Transverse colon (tissue), 4 donors: ENCODE measurements at regions not wholly inside any gene's neighbourhood (a gene's known extent, or its start where the extent isn't known, plus 50 kb on each side); places are given as distances from the start of the nearest gene placed in this dataset.

Experiments
- DNase-seq: peaks from one replicate; pipeline ENCODE4 v3.0.0-alpha.2; 2019
- H3K27ac ChIP-seq, 4 donors: fragments of 200-600 bp; sonication (generic); 2 replicates each; pipeline ENCODE4 v1.5.1; 2016 to 2018; ENCODE audit warnings: inconsistent platforms in 4 of 4
- H3K27me3 ChIP-seq: fragments of 200-600 bp; sonication (generic); 2 replicates; pipeline ENCODE4 v1.5.1; 2017; ENCODE audit warnings: inconsistent platforms
- H3K36me3 ChIP-seq, 4 donors: fragments of 200-600 bp; sonication (generic); 2 replicates each; pipeline ENCODE4 v1.5.1; 2017 to 2019; ENCODE audit warnings: inconsistent platforms in 4 of 4
- H3K4me1 ChIP-seq, 4 donors: fragments of 200-600 bp; sonication (generic); 2 replicates each; pipeline ENCODE4 v1.5.1; 2017 to 2020; ENCODE audit warnings: inconsistent platforms in 4 of 4
- H3K4me3 ChIP-seq, 4 donors: fragments of 200-600 bp; sonication (generic); 1 replicate in 1 of 4; 2 replicates in 3 of 4; pipeline versions ENCODE4 v1.5.1 to v1.6.1; 2017 to 2019; ENCODE audit warnings: inconsistent platforms in 4 of 4
- H3K9me3 ChIP-seq, 2 donors: fragments of 200-600 bp; sonication (generic); 2 replicates each; pipeline ENCODE4 v1.5.1; 2017 to 2019; ENCODE audit warnings: inconsistent platforms in 2 of 2
- EP300 ChIP-seq: sonication (generic); formaldehyde crosslinking; IDR thresholded peaks from one replicate; pipeline ENCODE4 v1.6.1; 2017; ENCODE audit warnings: antibody characterized with exemption, low read depth
- POLR2A ChIP-seq: fragments of 450-650 bp; IDR thresholded peaks from one replicate; pipeline ENCODE4 v1.6.1; 2016; ENCODE audit warnings: antibody characterized with exemption, mild to moderate bottlenecking, moderate library complexity
- POLR2AphosphoS5 ChIP-seq, 3 donors: sonication (generic); formaldehyde crosslinking; IDR thresholded peaks; one replicate each; pipeline ENCODE4 v1.6.1; 2016; ENCODE audit warnings: antibody characterized with exemption in 3 of 3
- WGBS, 2 donors: methylation state at CpG; one replicate each; pipeline ENCODE4 v1.1.5; 2018; ENCODE audit warnings: low coverage in 1 of 2; 5-methylcytosine and 5-hydroxymethylcytosine counted together
- in situ Hi-C, 4 donors: fragments of 200-750 bp; cut with MboI; loops; one replicate each; pipeline versions ENCODE4 v1.15.0 to v1.15.1; 2017; ENCODE audit warnings: low sequenced_read_pairs in 3 of 4, low pct_ligation_motif_present in 1 of 4, low pct_unique_long_range_greater_than_20kb in 1 of 4
- intact Hi-C: fragments of 100-400 bp; cut with DNase I; formaldehyde crosslinking; loops from one replicate; pipeline ENCODE4 v1.15.1; 2023; ENCODE audit warnings: low total_unique reads
- TF ChIP-seq, protein P1 (sequence below), 5 experiments: fragments of 200-600 bp in 3 of 5; fragments of 450-650 bp in 2 of 5; sonication (generic) in 3 of 5; IDR thresholded peaks; 1 replicate in 2 of 5; 2 replicates in 3 of 5; pipeline ENCODE4 v1.5.1; 2016 to 2017; ENCODE audit warnings: antibody characterized with exemption in 5 of 5, inconsistent platforms in 3 of 5, mild to moderate bottlenecking in 2 of 5, moderate library complexity in 1 of 5

GRCh38 chr2:147388217-147388616 is 456.6 kb upstream of the ACVR2A start:
- in situ Hi-C loops, result no loop called here
- H3K4me3 ChIP-seq, result no peak overlapping the region
- H3K9me3 ChIP-seq, result no peaks in the 10 kb centered on the region
- no peaks in the 10 kb centered on the region for H3K4me1 ChIP-seq
- intact Hi-C loops, result no loop called here
- no peaks in the 10 kb centered on the region for H3K27me3 ChIP-seq
- 87 to 94% methylated on average over 2 of the region's 2 CpGs for WGBS, 2 donors
- no peaks in the 10 kb centered on the region for H3K36me3 ChIP-seq
- no peak overlapping the region for H3K27ac ChIP-seq
- no peak for DNase-seq
- TF ChIP-seq, protein P1, sequence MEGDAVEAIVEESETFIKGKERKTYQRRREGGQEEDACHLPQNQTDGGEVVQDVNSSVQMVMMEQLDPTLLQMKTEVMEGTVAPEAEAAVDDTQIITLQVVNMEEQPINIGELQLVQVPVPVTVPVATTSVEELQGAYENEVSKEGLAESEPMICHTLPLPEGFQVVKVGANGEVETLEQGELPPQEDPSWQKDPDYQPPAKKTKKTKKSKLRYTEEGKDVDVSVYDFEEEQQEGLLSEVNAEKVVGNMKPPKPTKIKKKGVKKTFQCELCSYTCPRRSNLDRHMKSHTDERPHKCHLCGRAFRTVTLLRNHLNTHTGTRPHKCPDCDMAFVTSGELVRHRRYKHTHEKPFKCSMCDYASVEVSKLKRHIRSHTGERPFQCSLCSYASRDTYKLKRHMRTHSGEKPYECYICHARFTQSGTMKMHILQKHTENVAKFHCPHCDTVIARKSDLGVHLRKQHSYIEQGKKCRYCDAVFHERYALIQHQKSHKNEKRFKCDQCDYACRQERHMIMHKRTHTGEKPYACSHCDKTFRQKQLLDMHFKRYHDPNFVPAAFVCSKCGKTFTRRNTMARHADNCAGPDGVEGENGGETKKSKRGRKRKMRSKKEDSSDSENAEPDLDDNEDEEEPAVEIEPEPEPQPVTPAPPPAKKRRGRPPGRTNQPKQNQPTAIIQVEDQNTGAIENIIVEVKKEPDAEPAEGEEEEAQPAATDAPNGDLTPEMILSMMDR (IDR thresholded peaks at IDR 0.05), result no peak
- TF ChIP-seq POLR2A (no peak), POLR2AphosphoS5 (IDR thresholded peaks at IDR 0.05) (no peak), EP300 (no peak)

DNA sequence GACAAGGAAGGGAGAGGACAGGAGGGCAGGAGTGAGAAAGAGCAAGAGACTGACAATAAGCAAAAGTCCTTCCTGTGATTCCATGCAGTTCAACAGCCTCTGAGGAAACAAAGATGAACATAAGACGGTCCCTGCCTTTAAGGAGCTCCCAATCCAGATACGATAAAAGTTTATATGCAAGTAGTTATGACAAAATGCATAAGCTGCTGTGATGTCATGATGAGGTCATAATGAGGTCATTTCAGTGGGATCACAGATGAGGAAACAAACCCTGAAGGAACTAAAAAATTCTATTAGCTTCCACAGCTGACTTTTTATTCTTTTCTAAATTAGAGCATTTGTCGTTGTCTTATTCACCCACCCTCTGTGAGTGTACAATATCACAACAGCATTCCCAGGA is 458.5 kb upstream of the ACVR2A start:
- Histone ChIP-seq H3K4me3 (no peak overlapping the region), H3K36me3 (no peaks in the 10 kb centered on the region), H3K9me3 (no peaks in the 10 kb centered on the region), H3K27ac (no peak overlapping the region), H3K4me1 (peaks cover 0 to 8% (median 0%) of the 10 kb centered on the region in 4 donors), H3K27me3 (no peaks in the 10 kb centered on the region)
- TF ChIP-seq POLR2AphosphoS5 (IDR thresholded peaks at IDR 0.05) (no peak), POLR2A (no peak), EP300 (no peak)
- TF ChIP-seq, protein P1 (IDR thresholded peaks at IDR 0.05), result no peak
- in situ Hi-C loops, result no loop called here
- no peak for DNase-seq
- WGBS, 2 donors, result 75 to 83% methylated on average over 3 of the region's 3 CpGs
- intact Hi-C loops, result no loop called here

DNA sequence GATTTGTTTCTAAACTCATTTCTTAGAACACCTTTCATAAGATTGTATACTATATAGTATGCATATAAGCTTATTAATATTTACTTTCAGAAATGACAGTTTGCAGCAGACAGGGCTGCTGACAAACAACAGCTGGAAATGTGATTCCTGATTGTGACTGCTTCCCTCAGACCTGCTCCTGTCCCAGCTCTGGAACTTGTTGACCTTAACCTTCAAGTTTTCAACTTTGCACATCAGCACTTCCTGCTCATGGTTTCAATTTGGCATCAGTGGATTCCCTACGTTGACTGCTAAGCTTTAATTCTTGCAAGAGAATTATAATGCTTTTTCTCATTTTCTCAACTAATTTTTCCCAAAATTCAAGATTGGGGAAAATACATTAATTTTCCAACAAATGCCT is 459.2 kb upstream of the ACVR2A start:
- Histone ChIP-seq H3K27ac (no peak overlapping the region), H3K27me3 (no peaks in the 10 kb centered on the region), H3K36me3 (no peaks in the 10 kb centered on the region), H3K4me1 (peaks cover 0 to 8% (median 0%) of the 10 kb centered on the region in 4 donors), H3K9me3 (no peaks in the 10 kb centered on the region), H3K4me3 (no peak overlapping the region)
- 52 to 63% methylated on average over 1 of the region's 1 CpG for WGBS, 2 donors
- no peak for TF ChIP-seq POLR2A
- TF ChIP-seq EP300, result no peak
- TF ChIP-seq, protein P1 (IDR thresholded peaks at IDR 0.05), result no peak
- TF ChIP-seq POLR2AphosphoS5 (IDR thresholded peaks at IDR 0.05), result no peak
- intact Hi-C loops, result no loop called here
- no peak for DNase-seq
- in situ Hi-C loops, result no loop called here

- 85 to 89% methylated on average over 2 of the region's 2 CpGs for WGBS, 2 donors
- intact Hi-C loops, result no loop called here
These were observed 460.2 kb upstream of the ACVR2A start for GRCh38 chr2:147384659-147385058.

More at GRCh38 chr2:147384659-147385058, 460.2 kb upstream of the ACVR2A start:
- DNase-seq, result no peak
- Histone ChIP-seq H3K9me3 (no peaks in the 10 kb centered on the region), H3K4me3 (no peak overlapping the region), H3K27me3 (no peaks in the 10 kb centered on the region), H3K27ac (no peak overlapping the region), H3K36me3 (no peaks in the 10 kb centered on the region), H3K4me1 (peaks cover 0 to 8% (median 0%) of the 10 kb centered on the region in 4 donors)
- TF ChIP-seq, protein P1 (IDR thresholded peaks at IDR 0.05), result no peak
- TF ChIP-seq EP300, result no peak
- no peak for TF ChIP-seq POLR2AphosphoS5 (IDR thresholded peaks at IDR 0.05)
- TF ChIP-seq POLR2A, result no peak
- in situ Hi-C loops, result no loop called here
